ENCODE measurements at regions not wholly inside any gene's neighbourhood (a gene's known extent, or its start where the extent isn't known, plus 50 kb on each side); places are given as distances from the start of the nearest gene placed in this dataset.
A peak's percentile ranks its signal among the peaks of the same experiment; 100 is the strongest.

DNA sequence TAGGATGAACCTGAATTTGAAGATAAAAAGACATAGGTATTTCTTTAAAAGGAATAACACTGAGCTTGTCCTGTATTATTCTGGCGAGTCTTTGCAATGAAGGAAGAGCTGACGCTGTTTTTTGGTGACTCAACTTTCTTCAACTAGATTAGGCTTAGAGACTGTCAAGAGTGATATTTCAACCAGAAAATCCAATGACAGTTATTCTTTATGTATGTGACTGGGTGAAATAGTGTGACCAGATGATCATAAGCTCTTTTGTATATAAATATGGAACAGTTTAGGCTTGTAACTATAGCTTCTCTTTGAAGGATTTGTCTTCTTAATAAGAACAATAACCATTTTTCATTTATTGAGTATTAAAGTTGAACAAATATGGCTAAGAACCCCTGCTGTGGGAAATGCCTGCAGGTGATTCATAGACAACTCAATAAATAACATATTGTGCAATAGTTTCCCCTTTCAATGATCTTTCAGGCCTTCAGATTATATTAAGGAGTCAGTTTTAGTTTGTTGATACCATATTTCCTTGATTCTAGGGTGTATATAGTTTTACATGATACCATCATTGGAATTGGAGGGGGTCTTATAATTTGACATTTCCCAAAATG is 265.6 kb upstream of the JAG1 start:
- Histone ChIP-seq H3K27me3 (ENCODE audit: control insufficient read depth, insufficient read depth, low read length) (no peaks in the 10 kb centered on the region), H3K27ac (ENCODE audit: low read depth, low read length) (no peak overlapping the region), H3K9me3 (ENCODE audit: control insufficient read depth, insufficient read depth, low read length) (no peaks in the 10 kb centered on the region), H3K36me3 (ENCODE audit: control insufficient read depth, insufficient read depth, low read length) (no peaks in the 10 kb centered on the region), H3K4me1 (ENCODE audit: control insufficient read depth, insufficient read depth, low read length) (no peaks in the 10 kb centered on the region), H3K4me3 (ENCODE audit: low read depth, low read length) (no peak overlapping the region)
- DNase-seq (ENCODE audit: low read depth in 4 of 6, low spot score in 6 of 6) = no peak
- no CpG with 5 or more reads among the region's 2 CpGs for WGBS (ENCODE audit: insufficient coverage)

DNA sequence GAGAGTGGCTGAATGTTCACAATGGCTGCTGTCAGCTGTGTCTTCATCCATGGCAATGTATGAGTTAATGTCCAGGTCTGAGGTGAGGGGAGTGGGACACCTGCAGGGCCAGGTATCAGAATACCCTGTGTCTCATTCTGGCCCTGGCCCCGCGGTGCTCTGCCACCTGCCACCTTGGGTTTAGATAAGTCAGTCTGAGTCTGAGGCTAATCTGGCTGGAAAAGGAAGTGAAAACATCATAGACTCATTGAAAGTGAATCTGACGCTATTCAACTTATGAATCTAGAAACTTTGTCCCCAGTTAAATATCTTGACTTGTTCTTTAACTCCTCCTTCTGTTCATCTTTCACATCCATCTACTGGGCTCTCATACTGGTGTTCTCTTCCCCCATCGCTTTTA is 267.1 kb upstream of the JAG1 start:
- 96% methylated on average over 3 of the region's 4 CpGs for WGBS (ENCODE audit: insufficient coverage)
- Histone ChIP-seq H3K9me3 (ENCODE audit: control insufficient read depth, insufficient read depth, low read length) (no peaks in the 10 kb centered on the region), H3K4me1 (ENCODE audit: control insufficient read depth, insufficient read depth, low read length) (no peaks in the 10 kb centered on the region), H3K27ac (ENCODE audit: low read depth, low read length) (no peak overlapping the region), H3K4me3 (ENCODE audit: low read depth, low read length) (no peak overlapping the region), H3K27me3 (ENCODE audit: control insufficient read depth, insufficient read depth, low read length) (no peaks in the 10 kb centered on the region), H3K36me3 (ENCODE audit: control insufficient read depth, insufficient read depth, low read length) (no peaks in the 10 kb centered on the region)
- DNase-seq (ENCODE audit: low read depth in 4 of 6, low spot score in 6 of 6) = no peak

DNA sequence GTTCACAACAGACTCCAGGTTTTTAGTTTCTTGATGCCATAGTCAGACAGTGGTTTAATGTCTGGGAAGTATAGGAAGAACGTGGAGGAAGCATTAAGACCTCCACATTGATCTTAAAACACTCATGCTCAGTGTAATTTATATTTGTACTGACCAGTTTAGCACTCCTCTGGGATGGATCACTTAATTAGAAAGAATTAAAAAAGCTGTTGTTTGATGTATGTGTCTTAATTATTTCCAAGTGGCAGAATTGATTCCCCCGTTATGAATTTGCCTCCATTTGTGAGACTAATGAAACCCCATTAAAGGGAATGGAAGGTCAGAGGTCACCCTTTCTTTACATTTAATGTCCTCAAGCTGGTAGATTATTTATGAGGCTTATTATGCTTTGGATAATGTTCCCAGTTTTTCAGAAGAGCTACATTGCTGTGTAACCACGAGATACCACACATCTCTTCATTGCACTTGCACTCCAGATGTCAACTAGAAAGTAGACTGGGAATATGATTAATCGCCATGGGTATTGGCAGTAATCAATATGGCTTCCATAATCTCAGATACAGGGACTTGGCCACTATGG is 270.0 kb upstream of the JAG1 start:
- WGBS (ENCODE audit: insufficient coverage) = no CpG with 5 or more reads among the region's 4 CpGs

DNA sequence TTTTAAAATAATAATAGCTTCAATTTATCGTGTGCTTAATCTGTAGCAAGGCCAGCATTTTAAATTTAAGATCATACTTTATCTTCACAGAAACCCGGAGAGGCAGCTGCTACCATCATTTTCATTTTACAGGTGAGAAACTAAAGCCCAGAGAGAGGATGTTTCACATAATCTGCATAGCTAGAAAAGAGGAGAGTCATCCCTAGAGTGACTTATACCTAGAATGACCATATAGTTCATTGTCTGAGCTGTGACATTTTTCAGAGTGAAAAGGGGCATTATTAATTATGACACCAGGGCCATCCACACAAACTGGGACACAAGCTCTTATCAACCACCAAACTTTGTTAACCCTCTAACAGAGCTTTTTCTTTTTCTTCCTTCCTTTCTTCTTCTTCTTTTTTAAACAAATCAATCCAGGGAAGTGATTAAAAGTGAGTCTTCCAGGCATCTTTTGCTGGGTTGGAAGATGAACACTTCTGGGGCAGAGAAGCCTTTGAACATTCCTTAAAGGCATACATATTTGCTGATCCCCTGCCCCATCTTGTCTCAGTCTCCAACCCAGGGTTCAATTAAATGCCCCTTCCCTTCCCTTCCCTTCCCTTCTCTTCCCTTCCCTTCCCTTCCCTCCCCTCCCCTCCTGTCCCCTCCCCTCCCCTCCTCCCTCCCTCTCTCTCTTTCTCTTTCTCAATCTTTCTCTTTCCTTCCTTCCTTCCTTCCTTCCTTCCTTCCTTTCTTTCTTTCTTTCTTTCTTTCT is 272.5 kb upstream of the JAG1 start:
- Histone ChIP-seq H3K4me3 (ENCODE audit: low read depth, low read length) (no peak overlapping the region), H3K9me3 (ENCODE audit: control insufficient read depth, insufficient read depth, low read length) (no peaks in the 10 kb centered on the region)
- WGBS (ENCODE audit: insufficient coverage) = no CpG with 5 or more reads among the region's 2 CpGs

More for the DNA sequence above, 270.0 kb upstream of the JAG1 start:
- H3K4me1 ChIP-seq (ENCODE audit: control insufficient read depth, insufficient read depth, low read length) = no peaks in the 10 kb centered on the region
- no peaks in the 10 kb centered on the region for H3K36me3 ChIP-seq (ENCODE audit: control insufficient read depth, insufficient read depth, low read length)
- no peaks in the 10 kb centered on the region for H3K27me3 ChIP-seq (ENCODE audit: control insufficient read depth, insufficient read depth, low read length)
- H3K4me3 ChIP-seq (ENCODE audit: low read depth, low read length) = no peak overlapping the region
- H3K9me3 ChIP-seq (ENCODE audit: control insufficient read depth, insufficient read depth, low read length) = no peaks in the 10 kb centered on the region
- peak in 1 of 6 donors; percentile 73 for DNase-seq (ENCODE audit: low read depth in 4 of 6, low spot score in 6 of 6)
- H3K27ac ChIP-seq (ENCODE audit: low read depth, low read length) = no peak overlapping the region

DNA sequence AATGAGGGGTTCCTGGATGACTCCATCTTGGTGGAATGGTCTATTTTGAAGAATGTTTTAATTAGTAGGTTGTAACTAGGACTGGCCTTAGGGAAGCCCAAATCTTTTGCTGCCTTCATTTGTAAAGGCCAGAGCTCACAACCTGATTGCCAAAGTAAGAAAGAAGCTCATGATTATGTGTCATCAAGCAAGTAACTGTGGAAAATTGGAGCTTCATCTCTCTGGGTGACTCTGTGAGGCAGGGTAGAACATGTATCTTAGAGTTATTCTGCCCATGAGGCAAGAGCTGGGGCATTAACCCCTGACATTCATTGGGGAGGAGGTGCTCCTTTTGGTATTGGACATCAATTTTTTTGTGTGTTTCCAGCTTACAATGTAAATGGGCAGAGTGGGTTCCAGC is 273.9 kb upstream of the JAG1 start:
- no peaks in the 10 kb centered on the region for H3K9me3 ChIP-seq (ENCODE audit: control insufficient read depth, insufficient read depth, low read length)
- no peak for DNase-seq (ENCODE audit: low read depth in 4 of 6, low spot score in 6 of 6)
- no peaks in the 10 kb centered on the region for H3K36me3 ChIP-seq (ENCODE audit: control insufficient read depth, insufficient read depth, low read length)
- H3K27ac ChIP-seq (ENCODE audit: low read depth, low read length) = no peak overlapping the region
- H3K4me1 ChIP-seq (ENCODE audit: control insufficient read depth, insufficient read depth, low read length) = no peaks in the 10 kb centered on the region
- no peaks in the 10 kb centered on the region for H3K27me3 ChIP-seq (ENCODE audit: control insufficient read depth, insufficient read depth, low read length)
- H3K4me3 ChIP-seq (ENCODE audit: low read depth, low read length) = no peak overlapping the region

More for the DNA sequence above, 272.5 kb upstream of the JAG1 start:
- no peak overlapping the region for H3K27ac ChIP-seq (ENCODE audit: low read depth, low read length)
- no peak for DNase-seq (ENCODE audit: low read depth in 4 of 6, low spot score in 6 of 6)
- no peaks in the 10 kb centered on the region for H3K36me3 ChIP-seq (ENCODE audit: control insufficient read depth, insufficient read depth, low read length)
- H3K27me3 ChIP-seq (ENCODE audit: control insufficient read depth, insufficient read depth, low read length) = no peaks in the 10 kb centered on the region
- no peaks in the 10 kb centered on the region for H3K4me1 ChIP-seq (ENCODE audit: control insufficient read depth, insufficient read depth, low read length)

DNA sequence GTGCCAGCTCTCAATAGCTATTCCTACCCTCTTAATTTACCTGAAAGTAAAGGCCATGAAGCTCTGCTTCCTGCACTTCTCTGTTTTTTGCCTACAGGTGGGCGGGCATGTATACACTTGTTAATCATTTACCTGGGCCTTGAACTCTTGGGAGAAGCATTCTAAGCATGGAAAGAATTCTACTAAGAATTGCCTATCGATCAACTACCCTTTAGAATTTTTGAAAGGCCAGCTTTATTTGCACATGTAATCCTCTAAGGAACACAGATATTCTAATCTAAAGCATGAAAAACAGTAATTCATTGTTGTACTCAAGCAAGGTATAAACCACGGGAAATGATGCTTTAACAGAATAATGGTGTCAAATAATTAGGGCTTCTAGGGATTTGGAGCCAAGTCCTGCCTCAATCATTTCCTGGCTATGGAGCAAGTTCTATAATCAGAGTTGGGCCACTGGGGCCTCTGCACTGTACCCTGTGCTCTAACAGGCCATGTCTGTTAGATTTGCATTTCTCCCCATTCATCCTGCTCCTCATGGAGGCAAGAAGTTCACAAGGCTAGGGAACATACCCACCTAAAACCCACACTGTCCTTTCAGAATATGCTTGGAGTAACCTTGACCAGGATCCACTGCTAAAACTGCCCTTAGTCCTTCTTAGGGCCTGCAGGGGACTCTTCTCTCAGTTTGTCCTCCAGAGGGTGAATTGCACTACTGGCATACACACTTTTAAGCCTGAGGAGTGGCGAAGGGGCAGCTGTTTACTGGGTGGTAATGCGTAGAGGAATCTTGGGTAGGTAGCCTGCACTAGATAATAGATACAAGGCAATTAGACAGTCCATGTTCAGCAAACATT is 276.4 kb upstream of the JAG1 start:
- H3K4me3 ChIP-seq (ENCODE audit: low read depth, low read length) = no peak overlapping the region
- no peaks in the 10 kb centered on the region for H3K36me3 ChIP-seq (ENCODE audit: control insufficient read depth, insufficient read depth, low read length)
- 100% methylated on average over 3 of the region's 5 CpGs for WGBS (ENCODE audit: insufficient coverage)
- no peaks in the 10 kb centered on the region for H3K27me3 ChIP-seq (ENCODE audit: control insufficient read depth, insufficient read depth, low read length)
- no peak overlapping the region for H3K27ac ChIP-seq (ENCODE audit: low read depth, low read length)
- no peaks in the 10 kb centered on the region for H3K4me1 ChIP-seq (ENCODE audit: control insufficient read depth, insufficient read depth, low read length)
- no peaks in the 10 kb centered on the region for H3K9me3 ChIP-seq (ENCODE audit: control insufficient read depth, insufficient read depth, low read length)
- DNase-seq (ENCODE audit: low read depth in 4 of 6, low spot score in 6 of 6) = no peak

GRCh38 chr20:10951216-10951615 is 277.4 kb upstream of the JAG1 start:
- no peaks in the 10 kb centered on the region for H3K36me3 ChIP-seq (ENCODE audit: control insufficient read depth, insufficient read depth, low read length)
- 44% methylated on average over 2 of the region's 2 CpGs for WGBS (ENCODE audit: insufficient coverage)
- no peak overlapping the region for H3K4me3 ChIP-seq (ENCODE audit: low read depth, low read length)
- H3K4me1 ChIP-seq (ENCODE audit: control insufficient read depth, insufficient read depth, low read length) = no peaks in the 10 kb centered on the region
- peak in 2 of 6 donors; percentile 7 to 58 for DNase-seq (ENCODE audit: low read depth in 4 of 6, low spot score in 6 of 6)
- H3K27ac ChIP-seq (ENCODE audit: low read depth, low read length) = no peak overlapping the region
- H3K27me3 ChIP-seq (ENCODE audit: control insufficient read depth, insufficient read depth, low read length) = no peaks in the 10 kb centered on the region
- no peaks in the 10 kb centered on the region for H3K9me3 ChIP-seq (ENCODE audit: control insufficient read depth, insufficient read depth, low read length)

GRCh38 chr20:10951904-10952303 is 278.1 kb upstream of the JAG1 start:
- no peak for DNase-seq (ENCODE audit: low read depth in 4 of 6, low spot score in 6 of 6)
- 80% methylated on average over 1 of the region's 1 CpG for WGBS (ENCODE audit: insufficient coverage)
- Histone ChIP-seq H3K27me3 (ENCODE audit: control insufficient read depth, insufficient read depth, low read length) (no peaks in the 10 kb centered on the region), H3K36me3 (ENCODE audit: control insufficient read depth, insufficient read depth, low read length) (no peaks in the 10 kb centered on the region), H3K9me3 (ENCODE audit: control insufficient read depth, insufficient read depth, low read length) (no peaks in the 10 kb centered on the region), H3K27ac (ENCODE audit: low read depth, low read length) (no peak overlapping the region), H3K4me1 (ENCODE audit: control insufficient read depth, insufficient read depth, low read length) (no peaks in the 10 kb centered on the region), H3K4me3 (ENCODE audit: low read depth, low read length) (no peak overlapping the region)

GRCh38 chr20:10953437-10953836 is 279.6 kb upstream of the JAG1 start:
- H3K27me3 ChIP-seq (ENCODE audit: control insufficient read depth, insufficient read depth, low read length) = no peaks in the 10 kb centered on the region
- WGBS (ENCODE audit: insufficient coverage) = 0% methylated on average over 1 of the region's 2 CpGs
- no peaks in the 10 kb centered on the region for H3K36me3 ChIP-seq (ENCODE audit: control insufficient read depth, insufficient read depth, low read length)
- DNase-seq (ENCODE audit: low read depth in 4 of 6, low spot score in 6 of 6) = no peak
- no peak overlapping the region for H3K4me3 ChIP-seq (ENCODE audit: low read depth, low read length)
- no peaks in the 10 kb centered on the region for H3K9me3 ChIP-seq (ENCODE audit: control insufficient read depth, insufficient read depth, low read length)
- no peak overlapping the region for H3K27ac ChIP-seq (ENCODE audit: low read depth, low read length)
- H3K4me1 ChIP-seq (ENCODE audit: control insufficient read depth, insufficient read depth, low read length) = no peaks in the 10 kb centered on the region

Measured in spinal cord (tissue), 9 donors.